Right lobe of liver (tissue), 6 donors: ENCODE measurements at regions not wholly inside any gene's neighbourhood (a gene's known extent, or its start where the extent isn't known, plus 50 kb on each side); places are given as distances from the start of the nearest gene placed in this dataset.

Source experiments
- ATAC-seq, 4 donors: fragments of 200-7000 bp; cut with Tn5 transposase; one replicate each; pipeline ENCODE4 v1.9.1; 2020; ENCODE audit warnings: mild to moderate bottlenecking in 4 of 4, moderate library complexity in 4 of 4
- DNase-seq, 3 donors: peaks; one replicate each; pipeline ENCODE4 v3.0.0-alpha.2; 2020
- H3K27ac ChIP-seq, 3 donors: fragments of 200-600 bp; one replicate each; pipeline ENCODE4 v1.8.0; 2022
- H3K27me3 ChIP-seq, 2 donors: fragments of 200-600 bp; one replicate each; pipeline ENCODE4 v1.8.0; 2022
- H3K36me3 ChIP-seq, 4 donors: fragments of 200-600 bp; sonication (generic) in 1 of 4; one replicate each; pipeline versions ENCODE4 v1.5.1 to v1.8.0; 2017 to 2022; ENCODE audit warnings: control low read depth in 1 of 4
- H3K4me1 ChIP-seq, 4 donors: fragments of 200-600 bp; sonication (generic) in 1 of 4; one replicate each; pipeline versions ENCODE4 v1.5.1 to v1.8.0; 2017 to 2022; ENCODE audit warnings: control low read depth in 1 of 4
- H3K4me3 ChIP-seq, 3 donors: fragments of 200-600 bp; one replicate each; pipeline ENCODE4 v1.8.0; 2022
- H3K9me3 ChIP-seq, 4 donors: fragments of 200-600 bp; sonication (generic) in 1 of 4; one replicate each; pipeline versions ENCODE4 v1.5.1 to v1.8.0; 2017 to 2022; ENCODE audit warnings: control low read depth in 1 of 4
- CTCF ChIP-seq, 4 donors: fragments of 200-600 bp in 3 of 4; fragments of 450-650 bp in 1 of 4; IDR thresholded peaks; one replicate each; pipeline versions ENCODE4 v1.5.1 to v1.8.0; 2016 to 2022; ENCODE audit warnings: antibody characterized with exemption in 4 of 4, mild to moderate bottlenecking in 2 of 4
- POLR2A ChIP-seq: fragments of 450-650 bp; IDR thresholded peaks from one replicate; pipeline ENCODE4 v1.6.1; 2017; ENCODE audit warnings: antibody characterized with exemption, mild to moderate bottlenecking
- WGBS: methylation state at CpG from one replicate; pipeline ENCODE4 v1.1.6; 2018; ENCODE audit warnings: low coverage, low lambda C conversion rate; ENCODE audit not compliant: insufficient coverage; ENCODE audit errors: missing lambda C conversion rate; 5-methylcytosine and 5-hydroxymethylcytosine counted together
- intact Hi-C, 2 donors: fragments of 100-400 bp; cut with DNase I; formaldehyde crosslinking; loops; one replicate each; pipeline versions ENCODE4 v1.11.2 to v1.14.1; 2022
- donor health status: DM: no; HTN: yes; CAD: no.
- donor health status: DM: no; HTN: no; CAD: no.
- donor health status: DM: no; HTN: no; CAD: no.
- donor health status: DM: no; HTN: yes; CAD: no.
- donor health status: DM: no; HTN: yes; CAD: no.

- Histone ChIP-seq H3K27me3 (no peaks in the 10 kb centered on the region), H3K4me1 (no peaks in the 10 kb centered on the region), H3K9me3 (no peaks in the 10 kb centered on the region), H3K4me3 (no peak overlapping the region), H3K27ac (no peak overlapping the region), H3K36me3 (no peaks in the 10 kb centered on the region)
- TF ChIP-seq POLR2A: no peak
- TF ChIP-seq CTCF (IDR thresholded peaks at IDR 0.05): no peak
- DNase-seq (no peak), ATAC-seq (no peak)
- intact Hi-C loops: no loop called here
These were observed 983.7 kb downstream of the MCTP2 start for GRCh38 chr15:95215017-95215416.

GRCh38 chr15:95226835-95227234, 995.5 kb downstream of the MCTP2 start:
- H3K36me3 ChIP-seq: no peaks in the 10 kb centered on the region
- H3K27ac ChIP-seq: no peak overlapping the region
- no peak for TF ChIP-seq CTCF (IDR thresholded peaks at IDR 0.05)
- TF ChIP-seq POLR2A: no peak
- no peak for DNase-seq
- 74% methylated on average over 5 of the region's 5 CpGs for WGBS
- H3K4me3 ChIP-seq: no peak overlapping the region
- intact Hi-C loops: no loop called here
- no peak for ATAC-seq
- no peaks in the 10 kb centered on the region for H3K9me3 ChIP-seq
- no peaks in the 10 kb centered on the region for H3K4me1 ChIP-seq
- H3K27me3 ChIP-seq: no peaks in the 10 kb centered on the region

- WGBS: 38% methylated on average over 2 of the region's 3 CpGs
- H3K36me3 ChIP-seq: no peaks in the 10 kb centered on the region
- no peaks in the 10 kb centered on the region for H3K9me3 ChIP-seq
- TF ChIP-seq POLR2A (no peak), CTCF (IDR thresholded peaks at IDR 0.05) (no peak)
- no peaks in the 10 kb centered on the region for H3K4me1 ChIP-seq
- no peak for ATAC-seq
- H3K4me3 ChIP-seq: no peak overlapping the region
- H3K27ac ChIP-seq: no peak overlapping the region
- no peaks in the 10 kb centered on the region for H3K27me3 ChIP-seq
- intact Hi-C loops: no loop called here
- no peak for DNase-seq
These were observed 995.9 kb downstream of the MCTP2 start for GRCh38 chr15:95227235-95227634.

- TF ChIP-seq POLR2A: no peak
- TF ChIP-seq CTCF (IDR thresholded peaks at IDR 0.05): no peak
- 64% methylated on average over 3 of the region's 3 CpGs for WGBS
- Histone ChIP-seq H3K4me3 (no peak overlapping the region), H3K4me1 (no peaks in the 10 kb centered on the region), H3K27me3 (no peaks in the 10 kb centered on the region), H3K27ac (no peak overlapping the region), H3K36me3 (no peaks in the 10 kb centered on the region), H3K9me3 (no peaks in the 10 kb centered on the region)
- ATAC-seq (no peak), DNase-seq (no peak)
- intact Hi-C loops: no loop called here
These were observed 997.6 kb downstream of the MCTP2 start for GRCh38 chr15:95228856-95229555.

- TF ChIP-seq CTCF (IDR thresholded peaks at IDR 0.05): no peak
- no peak for TF ChIP-seq POLR2A
- DNase-seq (no peak), ATAC-seq (no peak)
- H3K27me3 ChIP-seq: no peaks in the 10 kb centered on the region
- no CpG with 5 or more reads among the region's 1 CpG for whole genome bisulfite sequencing
- H3K36me3 ChIP-seq: no peaks in the 10 kb centered on the region
- H3K27ac ChIP-seq: no peak overlapping the region
- H3K4me1 ChIP-seq: no peaks in the 10 kb centered on the region
- no peaks in the 10 kb centered on the region for H3K9me3 ChIP-seq
- H3K4me3 ChIP-seq: no peak overlapping the region
- intact Hi-C loops: no loop called here
These were observed 1003.7 kb downstream of the MCTP2 start for GRCh38 chr15:95235033-95235432.
